GM21360 (cell line): ENCODE measurements at regions not wholly inside any gene's neighbourhood (a gene's known extent, or its start where the extent isn't known, plus 50 kb on each side); places are given as distances from the start of the nearest gene placed in this dataset.
"Not testable (repeated sequence)": the region's sequence is repeated elsewhere in the genome, so short reads cannot be mapped to it uniquely, and the experiment has no call there.

Experiments used
- ATAC-seq: cut with Tn5 transposase; IDR thresholded peaks from one replicate; pipeline ENCODE4 v1.9.1; 2021; ENCODE audit warnings: mild to moderate bottlenecking, moderate library complexity; ENCODE audit not compliant: unreplicated experiment

DNA sequence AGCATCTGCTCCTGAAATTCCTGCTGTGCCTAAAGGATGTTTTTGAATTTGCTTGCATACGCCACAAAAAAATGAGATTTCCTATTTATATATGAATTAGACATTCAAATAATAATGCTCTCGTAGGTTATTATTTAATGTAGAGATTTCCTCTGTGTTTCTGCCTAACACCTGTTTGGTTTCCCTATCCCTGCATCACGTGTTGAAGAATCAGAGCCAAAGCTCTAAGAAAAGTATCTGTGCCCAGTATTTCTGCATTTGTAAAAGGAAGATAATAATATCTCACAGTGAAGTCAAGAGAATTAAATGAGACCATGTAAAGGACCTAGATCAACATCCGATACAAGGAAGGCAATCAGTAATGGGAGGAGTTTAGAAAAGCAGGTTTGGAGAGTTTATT is 179.5 kb downstream of the HNRNPD start:
- no peak for ATAC-seq

DNA sequence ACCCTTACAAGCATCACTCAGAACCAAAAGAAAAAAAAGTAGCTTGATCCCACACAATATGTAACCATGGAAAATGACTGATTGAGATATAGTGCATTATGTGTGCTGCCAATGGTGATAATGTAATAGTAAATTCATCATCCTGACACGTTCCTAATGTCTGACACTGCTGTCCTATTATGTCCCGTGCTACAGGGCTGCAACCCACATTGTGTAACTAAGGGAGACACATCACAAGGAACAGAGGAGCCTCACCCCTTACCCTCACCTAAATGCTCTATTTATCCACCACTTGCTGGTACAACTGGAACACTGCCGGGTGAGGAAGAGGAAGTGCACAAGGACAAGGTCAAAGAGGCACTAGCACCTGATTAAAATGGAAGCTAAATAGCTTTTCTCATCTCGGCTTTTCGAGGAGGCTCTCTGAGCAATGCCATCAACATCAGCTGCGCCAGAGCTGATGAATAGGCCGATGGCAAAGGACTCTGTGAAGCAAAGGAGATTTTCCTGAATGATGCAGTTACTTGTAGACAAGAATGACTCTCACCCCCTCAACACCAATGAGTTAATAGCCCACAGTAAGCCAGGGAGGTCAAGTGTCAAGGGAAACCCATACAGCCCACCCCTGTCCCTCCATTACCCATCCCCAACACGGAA is 181.6 kb downstream of the HNRNPD start:
- ATAC-seq = no peak

DNA sequence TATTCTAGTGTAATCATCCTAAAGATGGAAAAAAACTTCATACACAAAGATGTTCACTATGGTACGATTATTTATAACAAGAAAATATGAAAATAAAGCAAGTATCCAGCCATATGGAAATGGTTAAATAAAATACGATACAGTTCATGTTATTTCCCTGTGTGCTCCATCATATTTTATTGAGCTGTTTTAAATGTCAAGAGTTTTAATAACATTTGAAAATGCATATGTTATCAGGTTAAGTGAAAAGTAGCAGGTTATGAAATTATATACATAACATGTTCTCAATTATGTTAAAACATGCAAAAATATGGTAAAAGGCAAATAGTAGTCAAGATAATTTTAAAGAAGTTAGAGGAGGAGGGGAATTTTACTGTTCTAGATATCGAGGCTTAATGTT is 192.0 kb downstream of the HNRNPD start:
- ATAC-seq = no peak

DNA sequence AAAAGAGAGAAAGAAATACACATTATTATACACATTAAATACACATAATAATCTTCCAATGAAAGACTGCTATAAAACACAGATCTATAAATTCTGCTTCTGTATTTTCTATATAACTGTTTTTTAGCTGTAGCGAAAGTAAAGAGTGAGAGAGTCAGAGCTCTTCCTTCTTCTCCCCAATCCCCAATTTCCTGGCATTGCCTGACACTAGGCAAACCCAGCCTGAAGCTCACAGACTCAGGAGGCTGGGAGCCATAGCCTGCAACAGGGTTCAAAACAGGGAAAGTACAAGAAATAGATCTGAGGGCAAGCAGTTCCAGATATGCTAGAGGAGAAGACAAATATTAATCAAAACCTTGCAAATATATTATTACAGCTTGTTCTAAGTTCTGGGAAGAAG is 201.6 kb downstream of the HNRNPD start:
- ATAC-seq = no peak

DNA sequence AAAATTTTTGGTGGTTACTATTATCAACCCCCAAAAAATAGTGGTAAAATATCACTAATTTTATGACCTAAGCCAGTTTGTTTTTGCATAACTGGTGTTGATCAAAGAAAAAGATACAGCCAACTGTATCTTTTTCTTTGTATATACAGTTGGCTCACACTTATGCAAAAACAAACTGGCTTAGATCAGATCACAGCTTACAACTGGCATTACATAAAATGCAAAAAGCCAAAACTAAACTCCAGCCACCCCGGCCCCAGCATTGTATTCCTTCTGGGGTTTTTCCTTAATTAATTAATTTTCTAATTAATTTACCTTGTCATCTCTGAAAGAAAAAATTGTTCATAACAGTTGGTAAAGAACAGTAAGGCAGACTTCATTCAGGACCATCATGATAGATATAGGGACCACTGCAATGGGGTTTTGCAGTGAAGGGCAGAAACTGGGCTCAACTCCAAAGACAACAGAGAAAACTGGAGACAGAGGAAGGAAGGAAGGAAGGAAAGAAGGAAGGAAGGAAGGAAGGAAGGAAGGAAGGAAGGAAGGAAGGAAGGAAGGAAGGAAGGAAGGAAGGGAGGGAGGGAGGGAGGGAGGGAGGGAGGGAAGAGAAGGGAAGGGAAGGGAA is 202.1 kb downstream of the HNRNPD start:
- ATAC-seq = no peak

DNA sequence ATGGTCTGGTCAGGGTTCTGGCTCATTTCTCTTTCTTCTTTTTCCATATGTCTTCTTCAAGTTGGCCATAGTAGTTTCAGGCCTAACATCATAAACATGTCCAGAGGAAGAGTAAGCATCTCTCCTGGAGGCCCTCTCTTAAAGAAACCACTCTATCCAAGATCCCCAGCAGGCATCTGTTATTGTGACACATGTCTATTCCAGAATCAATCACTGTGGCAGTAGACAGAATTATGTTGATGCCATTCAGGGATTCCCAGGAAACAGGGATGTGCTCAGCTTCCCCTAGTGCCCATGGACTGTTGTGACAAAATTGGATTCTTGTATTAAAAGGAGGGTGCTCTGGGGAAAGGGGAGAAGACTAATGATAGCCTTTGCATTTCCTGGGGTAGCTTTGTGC is 224.0 kb downstream of the HNRNPD start:
- no peak for ATAC-seq

DNA sequence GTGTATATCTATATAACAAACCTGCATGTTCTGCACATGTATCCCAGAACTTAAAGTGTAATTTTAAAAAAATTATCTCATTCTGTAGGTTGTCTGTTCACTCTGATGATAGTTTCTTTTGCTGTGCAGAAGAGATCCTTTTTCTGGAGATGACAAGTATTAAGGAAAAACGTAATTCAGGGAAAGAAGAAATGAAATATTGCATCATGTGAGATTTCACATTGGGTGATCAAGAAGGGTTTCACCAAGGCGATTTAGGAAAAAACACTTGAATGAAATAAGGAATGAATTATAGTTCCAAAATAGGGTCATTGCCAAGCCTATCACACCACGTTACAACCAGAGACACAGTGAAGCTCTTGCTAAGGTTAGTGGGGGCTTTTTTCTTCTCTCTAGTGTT is 227.9 kb downstream of the HNRNPD start:
- no peak for ATAC-seq

DNA sequence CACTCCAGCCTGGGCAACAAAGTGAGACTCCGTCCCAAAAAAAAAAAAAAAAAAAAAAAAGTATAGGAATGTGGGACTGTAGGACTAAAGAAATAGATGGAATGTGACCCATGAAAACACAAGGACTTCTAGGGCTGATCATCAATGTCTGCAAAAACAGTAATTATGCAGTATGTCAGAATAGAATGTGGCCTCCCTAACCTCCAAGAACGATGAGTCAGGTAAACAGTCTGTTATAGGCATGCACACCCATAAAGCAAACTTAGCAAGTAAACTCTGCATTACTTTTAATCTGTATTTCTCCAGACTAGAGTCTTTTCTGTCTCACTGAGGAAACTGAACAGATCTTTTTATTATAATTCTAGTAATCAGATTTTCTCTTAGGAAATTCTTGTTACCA is 233.4 kb downstream of the HNRNPD start:
- ATAC-seq = no peak

DNA sequence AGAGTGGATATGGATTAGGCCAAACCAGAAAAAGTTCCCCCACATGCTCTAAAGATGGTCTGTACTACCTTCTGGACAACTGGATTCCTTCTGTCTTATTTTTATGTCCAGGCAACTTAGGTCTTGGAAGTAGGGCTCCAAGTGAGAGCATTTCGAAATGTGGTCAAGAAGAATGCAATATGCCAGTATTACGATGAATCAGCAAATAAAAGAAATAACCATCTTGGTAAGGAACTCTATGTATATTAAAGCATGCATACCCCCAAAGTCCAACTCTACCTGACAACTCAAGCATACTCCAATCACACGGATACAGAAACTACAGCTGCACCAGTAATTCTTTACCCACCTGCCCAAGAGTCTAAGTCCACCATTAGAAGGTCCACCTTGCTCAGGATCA is 234.5 kb downstream of the HNRNPD start:
- ATAC-seq = no peak

DNA sequence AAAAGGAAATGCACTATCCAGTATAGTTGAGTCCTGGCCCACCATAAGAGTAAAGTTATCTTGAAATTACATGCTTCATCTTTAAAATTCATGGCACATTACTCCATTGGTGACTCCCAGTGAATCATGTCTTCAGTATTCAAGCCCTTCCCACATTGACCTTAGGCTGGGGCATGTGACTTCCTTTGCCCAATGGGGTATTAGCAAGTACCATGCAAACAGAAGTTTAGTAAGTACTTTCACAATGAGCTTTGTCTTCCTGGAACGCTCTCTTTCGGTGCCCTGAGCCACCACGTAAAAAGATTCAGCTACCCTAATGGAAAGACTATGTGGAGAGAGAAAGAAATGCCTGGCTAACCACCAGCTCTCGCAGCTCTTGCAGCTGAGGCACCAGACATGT is 235.4 kb downstream of the HNRNPD start:
- no peak for ATAC-seq

DNA sequence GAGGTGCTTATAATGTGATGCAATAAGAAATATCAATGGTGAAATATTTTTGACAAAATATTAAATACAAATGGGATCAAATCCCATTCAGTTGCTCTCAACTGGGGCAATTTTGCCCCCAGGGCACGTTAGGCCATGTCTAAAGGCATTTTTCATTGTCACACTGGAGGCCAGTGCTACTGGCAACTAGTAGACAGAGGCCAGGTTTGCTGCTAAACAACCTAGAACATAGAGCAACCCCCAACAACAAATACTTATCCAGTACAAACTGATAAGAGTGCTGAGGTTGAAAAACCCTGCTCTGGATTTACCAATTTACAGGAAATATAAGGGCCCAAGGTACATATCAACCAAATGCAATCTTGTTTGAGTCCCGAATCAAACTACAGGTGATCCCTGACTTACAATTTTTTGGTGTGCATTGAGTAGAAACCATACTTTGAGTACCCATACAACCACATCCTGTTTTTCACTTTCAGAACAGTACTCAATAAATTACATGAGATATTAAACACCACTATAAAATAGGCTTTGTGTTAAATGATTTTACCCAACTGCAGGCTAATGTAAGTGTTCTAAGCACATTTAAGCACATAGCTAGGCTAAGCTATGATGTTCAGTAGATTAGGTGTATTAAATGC is 237.5 kb downstream of the HNRNPD start:
- ATAC-seq = no peak

DNA sequence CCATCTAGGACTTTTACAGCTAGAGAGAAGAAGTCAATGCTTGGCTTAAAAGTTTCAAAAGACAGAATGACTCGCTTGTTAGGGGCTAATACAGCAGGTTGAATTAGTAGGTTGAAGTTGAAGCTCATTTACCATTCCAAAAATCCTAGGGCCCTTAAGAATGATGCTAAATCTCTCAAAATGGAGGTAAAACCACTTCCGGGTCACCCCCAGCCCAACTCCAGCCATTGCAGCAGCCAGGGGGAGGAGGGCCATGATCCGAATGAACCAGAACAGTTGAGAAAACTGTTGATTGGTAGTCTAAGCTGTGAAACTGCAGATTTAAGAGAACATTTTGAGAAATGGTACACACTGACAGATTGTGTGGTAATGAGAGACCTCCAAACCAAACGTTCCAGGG is 245.4 kb downstream of the HNRNPD start:
- ATAC-seq = no peak

DNA sequence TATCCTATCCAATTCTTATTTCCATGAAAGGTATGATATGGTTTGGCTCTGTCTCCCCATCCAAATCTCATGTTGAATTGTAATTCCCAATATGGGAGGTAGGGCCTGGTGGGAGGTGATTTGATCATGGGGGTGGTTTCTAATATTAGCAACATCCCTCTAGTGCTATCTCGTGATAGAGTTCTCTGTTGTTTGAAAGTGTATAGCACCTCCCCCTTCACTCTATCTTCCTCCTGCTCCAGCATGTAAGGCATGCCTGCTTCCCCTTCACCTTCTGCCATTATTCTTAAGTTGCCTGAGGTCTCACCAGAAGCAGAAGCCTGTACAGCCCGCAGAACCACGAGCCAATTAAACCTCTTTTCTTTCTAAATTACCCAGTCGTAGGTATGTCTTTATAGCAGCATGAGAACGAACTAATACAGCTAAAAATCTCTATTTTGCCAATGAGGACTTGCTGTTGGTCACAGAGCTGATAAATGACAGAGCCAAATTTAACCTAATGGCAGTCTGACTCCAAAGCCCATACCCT is 247.2 kb downstream of the HNRNPD start:
- no peak for ATAC-seq

DNA sequence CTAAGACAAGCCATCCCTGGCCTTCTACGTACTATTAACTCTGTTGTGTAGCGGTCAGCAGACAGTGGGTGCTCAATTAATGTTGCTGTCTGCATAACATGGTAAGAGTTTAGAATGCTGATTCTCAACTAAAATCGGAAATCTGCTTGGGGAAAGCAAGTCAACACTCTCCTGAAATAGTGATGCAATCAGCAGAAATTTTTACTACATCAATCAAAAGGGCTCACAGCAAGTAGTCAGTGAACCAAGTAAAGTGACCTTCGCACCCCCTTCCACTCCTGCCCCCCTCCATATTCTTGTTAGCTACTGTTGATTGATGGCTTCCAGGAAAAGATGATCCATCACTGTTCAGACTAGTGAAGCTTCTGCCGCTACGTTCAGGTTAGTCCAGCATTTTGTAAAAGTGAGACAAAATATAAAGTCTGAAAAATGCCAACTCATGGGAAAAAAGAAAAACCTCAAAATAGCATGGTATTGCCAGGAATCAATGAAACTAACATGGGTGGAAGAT is 247.9 kb downstream of the HNRNPD start:
- no peak for ATAC-seq

DNA sequence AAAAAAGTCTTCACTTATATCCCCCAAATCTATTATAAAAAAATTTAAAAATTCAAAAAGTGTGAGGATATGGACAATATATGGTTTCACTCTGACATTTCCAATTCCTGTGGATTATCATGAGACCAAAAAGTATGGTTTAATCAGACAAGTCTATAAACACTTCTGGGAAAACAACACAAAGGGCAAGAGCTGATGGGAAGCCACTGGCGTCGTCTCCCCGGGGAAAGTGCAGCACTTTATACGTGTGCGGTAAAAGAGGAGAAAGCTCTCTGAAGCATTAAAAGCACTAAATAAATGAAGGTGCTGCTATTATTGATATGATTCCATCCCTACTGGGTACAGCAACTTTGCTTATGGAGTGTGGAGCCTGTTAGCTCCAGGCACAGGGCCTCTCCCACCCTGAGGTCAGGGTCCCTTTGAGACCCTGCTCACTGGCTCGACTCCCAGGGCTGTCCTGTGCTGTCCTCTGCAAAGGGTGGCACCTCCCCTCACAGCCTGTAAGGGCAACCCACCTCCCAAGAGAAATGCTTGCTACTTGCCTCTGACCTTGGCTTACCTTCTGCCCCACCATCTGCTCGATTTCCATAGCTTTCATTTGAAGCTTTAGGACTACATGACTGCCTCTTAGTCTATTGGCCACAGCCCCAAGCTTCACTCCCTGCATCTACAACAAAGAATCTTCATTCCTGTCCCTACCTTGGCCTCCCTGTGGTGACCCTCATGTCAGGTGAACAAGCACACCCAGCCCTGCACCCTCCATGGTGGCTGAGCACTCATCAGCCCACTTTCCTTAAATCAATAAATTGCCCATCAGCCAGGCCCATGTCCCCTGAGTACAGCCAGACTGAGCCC is 248.6 kb downstream of the HNRNPD start:
- no peak for ATAC-seq

DNA sequence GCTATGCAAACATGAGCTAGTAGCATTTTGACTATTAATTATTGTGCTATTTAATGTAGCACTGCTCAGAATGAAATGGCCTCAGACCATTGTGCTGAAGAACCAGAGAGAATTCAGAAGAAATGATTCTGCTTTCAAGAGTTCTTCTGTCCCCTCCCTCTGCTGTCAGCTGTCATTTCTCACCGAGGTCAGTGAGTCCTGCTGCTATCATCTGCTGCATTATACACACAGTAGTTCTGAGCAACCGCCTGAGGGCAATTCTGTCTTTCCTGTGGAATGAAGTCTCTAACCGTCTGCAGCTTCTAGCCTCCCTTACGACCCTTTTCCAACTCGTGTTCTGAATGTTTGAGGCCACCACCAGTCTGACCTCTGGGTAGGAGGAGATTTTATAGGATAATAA is 249.4 kb downstream of the HNRNPD start:
- no peak for ATAC-seq

DNA sequence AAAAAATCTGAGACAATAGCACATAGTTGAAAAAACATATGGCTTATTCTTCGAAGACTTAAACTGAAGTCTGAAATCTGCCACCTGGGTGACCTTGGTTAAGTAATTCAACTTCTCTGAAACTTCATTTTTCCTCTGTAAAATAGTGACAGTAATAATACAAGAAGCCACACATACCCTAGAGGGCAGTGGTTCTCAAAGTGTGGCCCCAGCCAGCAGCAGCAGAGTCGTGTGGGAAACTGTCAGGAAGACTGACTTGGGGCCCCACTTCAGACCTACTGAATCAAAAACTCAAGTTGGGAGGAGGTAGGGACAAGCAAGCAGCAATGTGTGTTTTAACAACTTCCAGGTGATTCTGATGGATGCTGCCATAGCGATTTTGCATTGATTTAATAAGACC is 249.9 kb downstream of the HNRNPD start:
- no peak for ATAC-seq

DNA sequence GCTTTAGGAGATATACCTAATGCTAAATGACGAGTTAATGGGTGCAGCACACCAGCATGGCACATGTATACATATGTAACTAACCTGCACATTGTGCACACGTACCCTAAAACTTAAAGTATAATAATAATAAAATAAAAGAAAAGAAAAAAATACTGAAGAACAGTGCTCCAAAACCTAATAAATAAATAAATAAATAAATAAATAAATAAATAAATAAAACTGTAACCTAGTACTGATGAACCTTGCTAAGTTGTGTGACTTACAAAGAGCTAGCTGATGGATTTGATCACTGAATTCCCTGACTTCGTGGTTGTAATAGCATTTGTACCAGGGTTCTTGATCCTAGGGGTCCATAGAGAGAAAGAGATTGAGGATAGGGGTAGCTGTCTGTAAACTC is 258.6 kb downstream of the HNRNPD start:
- ATAC-seq = not testable (repeated sequence)

DNA sequence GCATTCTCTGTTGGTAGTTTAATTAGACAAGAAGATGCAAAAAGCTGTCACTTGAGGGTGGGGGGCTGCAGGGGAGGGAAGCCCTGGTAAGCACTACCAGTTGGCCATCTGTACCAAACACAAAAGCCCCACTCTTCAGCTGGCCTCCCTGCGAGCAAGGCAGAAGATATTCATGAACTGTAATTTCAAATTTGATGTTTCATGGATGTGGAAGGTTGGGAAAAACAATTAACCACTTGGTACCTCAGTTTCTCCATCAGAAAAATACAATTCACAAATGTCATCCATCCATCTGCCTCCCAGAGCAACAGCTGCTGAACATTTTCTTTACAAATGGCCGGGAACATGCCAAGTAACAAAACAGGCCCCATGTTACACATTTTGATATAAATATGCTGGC is 265.3 kb downstream of the HNRNPD start:
- ATAC-seq = no peak

DNA sequence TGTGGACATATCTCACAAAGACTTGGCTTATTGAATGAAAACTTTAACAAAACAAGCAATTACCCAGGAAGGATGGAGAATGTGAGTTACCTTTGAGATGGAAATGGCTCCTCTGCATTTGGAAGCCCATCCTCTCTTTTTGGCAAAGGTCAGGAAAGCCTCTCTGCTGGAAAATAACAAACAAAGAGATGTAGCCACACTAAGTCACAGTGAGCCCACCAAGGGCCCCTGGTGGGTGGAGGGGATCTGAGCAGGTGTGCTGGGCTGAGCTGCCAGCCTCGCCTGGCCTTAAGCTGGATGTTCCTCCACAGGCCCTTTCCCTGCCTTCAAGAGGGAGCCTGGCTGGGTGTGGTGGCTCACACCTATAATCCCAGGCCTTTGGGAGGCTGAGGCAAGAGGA is 269.2 kb downstream of the HNRNPD start:
- no peak for ATAC-seq

DNA sequence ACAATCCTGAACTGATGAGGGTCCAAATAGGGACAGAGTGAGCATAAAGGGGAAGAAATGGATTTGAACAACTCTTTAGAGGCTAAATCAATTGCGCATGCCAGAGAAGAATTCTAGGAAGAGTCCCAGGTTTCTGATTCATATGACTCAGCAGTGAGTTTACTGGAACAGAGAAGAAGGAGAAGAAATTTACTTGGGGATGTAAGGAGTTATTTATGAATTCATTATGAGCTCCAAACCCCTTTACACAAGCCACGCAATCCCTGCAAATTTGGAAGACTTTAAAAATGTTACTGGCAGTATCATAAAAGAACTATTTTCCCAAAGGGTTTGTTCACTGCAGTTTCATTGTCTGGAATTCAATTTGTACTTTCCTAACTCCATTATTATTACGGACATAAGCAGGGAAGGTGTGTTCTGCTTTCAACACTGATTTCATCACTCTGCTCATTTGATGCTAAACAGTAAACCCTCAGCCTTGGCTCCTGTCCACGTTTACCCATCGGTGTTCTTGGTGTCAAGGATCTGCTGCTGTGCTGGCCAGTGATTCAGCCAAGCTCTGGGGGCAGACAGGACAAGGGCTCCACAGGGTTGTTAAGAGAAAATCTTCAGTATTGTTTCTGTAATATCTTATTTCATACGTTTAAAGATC is 273.7 kb downstream of the HNRNPD start:
- no peak for ATAC-seq
